HS-27A (cell line): ENCODE measurements at regions not wholly inside any gene's neighbourhood (a gene's known extent, or its start where the extent isn't known, plus 50 kb on each side); places are given as distances from the start of the nearest gene placed in this dataset.
"Not testable (repeated sequence)": the region's sequence is repeated elsewhere in the genome, so short reads cannot be mapped to it uniquely, and the experiment has no call there.

Source experiments
- DNase-seq: peaks from one replicate; pipeline ENCODE4 v3.0.0-alpha.2; 2012; ENCODE audit warnings: low read depth, missing footprints

DNA sequence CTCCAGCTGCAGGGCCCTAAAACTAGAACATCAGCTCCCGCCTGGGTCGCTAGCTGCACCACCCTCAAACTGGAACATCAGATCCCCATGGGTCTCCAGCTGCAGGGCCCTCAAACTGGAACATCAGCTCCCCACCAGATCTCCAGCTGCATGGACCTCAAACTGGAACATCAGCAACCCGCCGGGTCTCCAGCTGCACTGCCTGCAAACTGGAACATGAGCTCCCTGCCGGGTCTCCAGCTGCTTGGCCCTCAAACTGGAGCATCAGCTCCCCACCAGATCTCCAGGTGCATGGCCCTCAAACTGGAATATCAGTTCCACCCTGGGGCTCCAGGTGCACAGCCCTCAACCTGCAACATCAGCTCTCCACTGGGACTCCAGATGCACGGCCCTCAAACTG lies 82.7 kb downstream of the TFRC start:
- not testable (repeated sequence) for DNase-seq

DNA sequence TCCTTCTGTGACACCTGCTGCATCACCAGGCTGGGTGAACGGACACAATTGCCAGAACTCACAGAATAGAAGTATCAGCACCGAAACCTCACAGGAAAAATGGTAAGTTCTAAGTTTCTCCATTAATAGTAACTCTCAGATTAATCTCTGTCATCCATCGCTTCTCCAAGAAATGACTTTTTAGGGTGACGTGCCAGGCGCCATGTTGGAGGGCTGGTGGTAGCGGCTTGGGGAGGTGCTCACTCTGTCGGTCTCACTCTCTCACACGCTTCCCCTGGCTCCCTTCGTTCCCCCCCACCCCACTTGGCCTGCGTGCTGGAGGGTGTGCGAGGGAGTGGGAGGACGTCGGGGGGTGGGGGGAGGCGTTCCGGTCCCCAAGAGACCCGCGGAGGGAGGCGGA lies 85.6 kb downstream of the TFRC start:
- not testable (repeated sequence) for DNase-seq

DNA sequence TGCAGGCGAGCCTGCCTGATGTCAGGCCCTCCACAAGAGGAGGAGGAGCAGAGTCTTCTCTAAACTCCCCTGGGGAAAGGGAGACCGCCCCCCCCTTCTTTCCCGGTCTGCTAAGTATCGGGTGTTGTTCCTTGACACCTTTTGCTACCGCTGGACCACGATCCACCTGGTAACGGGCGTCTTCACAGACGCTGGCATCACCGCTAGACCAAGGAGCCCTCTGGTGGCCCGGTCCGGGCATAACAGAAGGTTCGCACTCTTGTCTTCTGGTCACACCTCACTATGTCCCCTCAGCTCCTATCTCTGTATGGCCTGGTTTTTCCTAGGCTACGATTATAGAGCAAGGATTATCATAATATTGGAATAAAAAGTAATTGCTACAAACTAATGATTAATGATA lies 86.0 kb upstream of the TNK2 start:
- not testable (repeated sequence) for DNase-seq

DNA sequence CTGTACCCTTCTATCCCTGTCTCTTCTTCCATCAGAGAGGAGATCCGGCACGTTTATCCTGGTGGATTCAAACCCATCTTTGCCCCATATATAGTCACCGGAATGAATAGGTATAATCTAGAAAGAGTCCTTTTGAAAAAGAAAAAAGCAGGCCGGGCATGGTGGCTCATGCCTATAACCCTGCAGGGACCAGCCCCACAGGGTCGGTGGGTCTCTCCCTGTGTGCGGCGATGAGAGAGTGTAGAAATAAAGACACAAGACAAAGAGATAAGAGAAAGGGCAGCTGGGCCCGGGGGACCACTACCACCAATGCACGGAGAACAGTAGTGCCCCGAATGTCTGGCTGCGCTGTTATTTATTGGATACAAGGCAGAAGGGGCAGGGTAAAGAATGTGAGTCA lies 85.3 kb upstream of the TNK2 start:
- DNase-seq = not testable (repeated sequence)

DNA sequence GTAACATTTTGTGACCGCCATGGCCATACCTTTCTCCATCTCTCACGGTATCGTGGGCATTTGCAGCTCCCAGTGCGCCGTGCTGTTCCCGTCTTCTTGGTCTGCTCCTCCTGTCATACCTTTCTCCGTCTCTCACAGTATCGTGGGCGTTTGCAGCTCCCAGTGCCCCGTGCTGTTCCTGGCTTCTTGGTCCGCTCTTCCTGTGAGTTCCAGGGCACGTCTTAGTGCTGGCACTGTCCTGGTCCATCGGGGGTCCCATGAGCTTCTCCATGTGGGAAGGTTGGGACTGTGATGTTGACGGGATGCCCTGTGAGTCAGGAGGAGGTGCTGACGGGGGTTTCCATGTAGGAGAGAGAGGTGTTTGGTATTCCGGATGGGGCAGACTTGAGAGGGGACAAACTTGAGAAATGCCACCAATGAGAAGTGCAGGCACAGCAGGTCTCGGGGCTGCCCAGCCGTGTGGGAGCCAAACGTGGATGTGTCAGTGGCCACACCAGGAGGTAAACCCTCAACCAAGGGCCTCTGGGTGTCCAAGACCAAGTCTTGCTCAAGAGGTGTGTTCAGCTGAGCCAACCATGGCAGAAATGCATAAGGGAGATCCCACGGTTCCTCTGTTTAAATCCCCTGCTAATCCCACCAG lies 84.7 kb upstream of the TNK2 start:
- DNase-seq = not testable (repeated sequence)

DNA sequence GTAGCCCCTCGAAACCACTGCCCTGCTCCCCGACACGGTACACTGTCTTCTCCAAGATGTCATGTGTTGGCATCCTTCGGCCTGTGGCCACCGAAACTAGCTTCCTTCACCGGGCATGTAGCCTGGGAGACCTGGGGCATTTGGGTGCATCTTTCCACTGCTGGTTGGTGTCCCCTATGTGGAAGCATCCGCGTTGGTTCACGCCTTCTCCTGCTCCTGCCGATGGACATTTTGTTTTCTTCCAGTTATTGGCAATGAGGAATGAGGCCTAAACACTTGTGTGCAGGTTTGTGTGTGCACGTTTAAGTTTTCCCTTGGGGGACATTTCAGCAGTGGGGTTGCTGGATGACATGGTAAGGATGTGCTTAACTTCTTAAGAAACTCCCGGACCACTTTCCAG lies 83.6 kb upstream of the TNK2 start:
- DNase-seq = not testable (repeated sequence)

DNA sequence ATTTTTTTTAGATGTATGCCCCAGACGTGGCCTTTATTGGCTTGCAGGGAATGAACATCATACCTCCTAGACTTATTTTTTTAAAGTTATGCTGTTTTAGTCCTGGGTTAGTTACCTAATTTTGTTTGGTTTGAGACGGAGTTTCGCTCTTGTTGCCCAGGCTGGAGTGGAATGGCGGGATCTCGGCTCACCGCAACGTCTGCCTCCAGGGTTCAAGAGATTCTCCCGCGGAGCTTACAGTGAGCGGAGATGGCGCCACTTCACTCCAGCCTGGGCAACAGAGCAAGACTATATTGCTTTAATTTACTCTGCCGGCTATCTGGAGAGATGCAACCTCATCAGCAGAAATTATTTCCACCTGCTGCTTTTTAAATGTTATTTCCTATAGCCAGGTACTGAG lies 82.9 kb upstream of the TNK2 start:
- not testable (repeated sequence) for DNase-seq

DNA sequence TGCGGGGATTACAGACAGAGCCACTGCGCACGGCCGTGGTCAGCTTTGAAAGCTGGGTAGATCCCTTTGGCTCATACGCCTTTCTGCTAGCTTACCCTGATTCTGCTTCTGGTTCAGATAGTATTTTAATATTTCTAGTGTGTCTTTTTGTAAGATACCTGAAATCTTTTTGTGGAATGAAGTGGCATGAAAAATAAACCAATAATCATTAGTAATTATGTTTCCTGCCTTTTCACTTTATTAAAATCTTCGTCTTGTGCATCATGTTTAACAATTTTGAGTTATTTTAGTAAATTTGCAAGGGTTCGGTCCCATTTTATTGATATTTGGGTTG lies 82.5 kb upstream of the TNK2 start:
- DNase-seq = not testable (repeated sequence)

DNA sequence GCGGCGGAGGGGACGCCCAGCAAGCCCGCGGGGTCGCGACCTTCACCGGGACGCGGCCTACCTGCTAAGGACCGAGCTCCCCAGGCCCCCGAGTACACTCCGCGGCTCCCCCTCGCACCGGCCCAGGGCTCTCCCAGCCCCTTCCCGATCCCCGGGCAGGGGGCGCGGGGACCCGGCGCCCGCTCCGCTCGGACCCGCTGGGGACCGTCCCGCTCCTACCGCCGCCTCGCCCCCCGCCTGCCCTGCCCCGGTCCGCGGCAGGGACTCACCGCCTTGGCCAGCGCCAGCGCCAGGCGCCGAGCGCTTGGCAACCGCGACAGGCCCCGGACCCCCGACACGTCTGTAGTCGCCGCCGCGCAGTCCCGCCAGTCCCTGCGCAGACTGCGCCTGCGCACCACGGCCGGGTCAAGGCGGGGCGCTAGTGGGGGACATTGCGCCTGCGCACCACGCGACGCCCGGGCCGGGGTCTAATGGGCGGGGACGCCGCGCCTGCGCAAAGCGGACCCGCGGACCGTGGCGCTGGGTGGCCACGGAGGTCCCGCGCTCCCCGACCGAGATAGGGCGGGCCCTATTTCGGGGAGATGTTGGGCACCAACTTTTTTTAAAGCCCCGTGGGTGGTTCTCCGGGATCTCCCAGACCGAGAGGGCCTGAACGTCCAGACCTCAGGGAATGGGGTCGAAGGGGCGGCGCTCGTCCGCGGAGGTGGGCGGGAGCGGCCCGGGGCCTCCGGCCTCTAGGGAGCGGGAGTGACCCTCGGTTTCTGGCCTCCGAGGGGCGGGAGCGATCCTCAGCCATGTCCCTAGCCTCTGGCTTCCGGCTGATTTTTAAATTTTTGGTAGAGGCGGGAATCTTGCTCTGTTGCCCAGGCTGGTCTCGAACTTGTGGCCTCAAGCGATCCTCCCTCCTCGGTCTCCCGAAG lies 81.8 kb upstream of the TNK2 start:
- peak; percentile 47 for DNase-seq

DNA sequence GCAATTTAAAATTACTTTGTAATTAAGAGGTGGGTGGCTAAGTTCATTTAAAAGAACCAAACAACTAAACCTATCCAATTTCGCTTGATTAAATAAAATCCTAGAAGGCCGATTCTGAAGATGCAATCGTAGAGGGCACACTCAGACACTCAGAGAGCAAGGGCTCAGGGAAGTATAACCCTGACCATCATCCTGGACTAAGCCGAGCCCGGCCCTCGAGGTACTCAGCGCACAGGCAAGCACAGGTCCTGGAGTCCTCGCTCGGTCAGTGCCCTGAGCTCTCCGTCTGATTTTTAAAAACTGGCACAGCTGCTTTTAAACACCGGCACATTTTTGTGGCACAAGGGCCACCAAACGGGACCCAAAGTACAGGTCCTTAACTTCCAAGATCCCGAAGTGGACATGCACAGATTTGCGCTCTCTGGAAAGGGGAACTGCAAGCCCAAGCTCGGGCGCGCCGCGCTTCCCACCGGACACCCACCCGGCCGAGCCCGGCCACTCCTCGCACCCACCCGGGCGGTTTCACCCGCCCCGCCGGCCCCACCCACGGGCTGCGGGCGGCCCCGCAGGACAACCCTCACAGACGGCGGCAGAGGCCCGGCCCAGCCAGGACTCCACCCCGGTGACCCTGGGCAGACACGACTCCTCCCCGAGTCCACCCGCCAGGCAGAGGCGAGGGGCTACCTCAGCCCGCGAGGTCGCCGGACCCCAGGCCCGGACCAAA lies 81.0 kb upstream of the TNK2 start:
- not testable (repeated sequence) for DNase-seq

DNA sequence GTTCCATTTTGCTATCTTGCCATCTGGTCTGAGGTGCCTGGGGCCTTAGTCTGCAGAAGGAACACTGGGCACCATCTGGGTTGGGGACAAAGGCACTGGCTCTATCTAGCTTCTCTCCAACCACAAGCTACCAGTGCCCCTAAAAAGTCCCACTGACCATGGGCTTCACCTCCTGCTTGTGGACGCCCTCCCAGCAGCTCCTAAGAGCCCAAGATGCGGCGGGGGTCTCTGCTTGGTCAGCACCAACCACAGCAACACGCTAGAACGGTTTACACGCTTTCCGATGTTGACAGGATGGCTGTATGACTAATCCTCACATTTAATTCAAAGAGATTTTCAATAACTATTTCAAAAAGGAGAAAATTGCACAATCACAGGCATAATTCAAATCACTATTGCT lies 80.4 kb upstream of the TNK2 start:
- not testable (repeated sequence) for DNase-seq

DNA sequence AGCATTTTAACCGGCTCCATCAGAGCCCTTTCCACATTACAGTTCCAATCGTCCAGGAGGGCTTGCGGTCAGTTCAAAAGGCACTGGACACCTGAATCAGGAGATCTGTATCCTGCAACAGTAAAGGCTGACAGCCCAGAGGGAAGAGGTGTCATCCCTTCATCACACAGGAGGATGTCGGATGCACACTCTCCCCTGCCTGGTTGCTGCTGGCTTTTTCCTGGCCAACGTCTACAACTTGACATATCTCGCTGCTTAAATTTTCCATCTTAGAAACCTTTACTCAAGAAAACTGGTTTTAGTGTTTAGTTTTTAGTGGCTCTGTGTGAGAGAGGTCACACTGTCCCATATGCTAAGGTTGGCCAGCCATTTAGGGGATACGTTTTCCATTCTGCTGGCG lies 78.7 kb upstream of the TNK2 start:
- DNase-seq = not testable (repeated sequence)

DNA sequence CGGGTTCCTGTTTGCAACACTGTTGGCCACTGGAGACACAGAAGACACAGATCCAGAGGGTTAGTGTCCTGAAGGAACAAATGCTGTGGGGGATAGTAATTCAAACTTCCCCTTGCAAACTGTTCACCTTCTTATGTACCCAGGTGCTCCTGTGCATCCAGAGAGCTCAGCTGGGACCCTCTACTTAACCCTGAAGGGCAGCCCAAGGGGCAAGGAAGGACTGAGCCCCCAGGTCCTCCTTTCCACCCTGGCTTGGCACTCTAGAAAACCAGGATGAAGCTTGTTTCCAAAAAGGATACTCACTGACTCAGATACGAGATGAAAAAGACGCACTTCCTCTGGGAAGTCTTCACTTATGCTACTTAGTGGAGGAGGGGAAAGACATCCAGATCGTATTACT lies 78.2 kb upstream of the TNK2 start:
- not testable (repeated sequence) for DNase-seq

DNA sequence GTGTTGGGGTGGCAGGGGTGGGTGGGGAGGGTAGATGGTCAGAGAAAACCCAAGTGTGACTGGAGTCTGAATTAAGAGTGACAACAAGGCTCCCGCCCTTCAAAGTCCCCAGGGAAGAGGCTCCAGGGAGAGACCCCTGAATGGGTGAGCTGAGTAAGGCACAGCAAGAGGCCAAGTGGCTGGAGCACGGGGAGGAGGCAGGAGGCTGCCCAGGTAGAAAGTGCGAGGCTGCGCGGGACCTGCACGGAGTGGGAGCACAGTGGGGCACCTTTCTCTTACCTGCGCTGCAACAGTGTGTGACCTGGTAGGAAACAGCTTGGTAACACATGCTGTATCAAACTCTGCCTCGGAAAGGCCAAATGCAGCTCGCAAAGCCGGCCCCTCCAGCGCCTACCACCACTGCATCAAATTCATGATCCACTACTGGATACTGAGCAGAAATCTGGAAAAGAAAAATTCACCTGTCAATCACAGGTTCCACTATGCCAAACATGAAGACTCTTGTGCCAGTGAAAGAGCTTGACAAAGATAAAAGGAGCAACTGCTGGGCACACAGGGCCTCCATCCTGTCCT lies 77.1 kb upstream of the TNK2 start:
- DNase-seq = not testable (repeated sequence)

DNA sequence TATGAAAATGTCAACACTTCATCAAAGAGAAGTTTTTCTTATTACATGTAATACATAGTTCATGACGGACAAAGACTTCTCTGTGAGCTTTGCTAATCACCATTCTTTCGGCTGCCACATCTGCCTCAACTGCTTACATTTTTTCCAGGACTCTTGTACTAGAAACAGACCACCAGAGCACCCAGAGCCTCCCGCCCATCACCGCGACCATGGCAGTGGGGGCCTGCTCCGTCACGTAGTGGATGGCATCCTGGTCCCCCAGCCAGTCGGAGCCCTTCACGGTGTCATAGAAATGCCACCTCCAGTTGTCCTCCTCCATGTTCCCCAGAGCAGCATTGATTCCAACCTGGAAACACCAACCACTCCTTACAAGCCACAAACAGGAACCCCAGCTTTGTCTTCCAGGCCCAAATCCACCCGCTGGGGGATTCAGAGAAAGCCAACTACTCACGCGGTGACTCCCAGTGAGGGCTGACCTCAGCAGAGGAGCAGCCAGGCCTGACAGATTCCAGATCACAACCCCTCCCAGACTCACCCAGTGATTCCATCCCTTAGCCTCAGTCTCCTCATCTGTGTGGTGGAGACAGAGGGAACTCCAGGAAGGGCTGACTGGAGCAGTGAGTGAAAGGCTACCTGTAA lies 76.2 kb upstream of the TNK2 start:
- not testable (repeated sequence) for DNase-seq

DNA sequence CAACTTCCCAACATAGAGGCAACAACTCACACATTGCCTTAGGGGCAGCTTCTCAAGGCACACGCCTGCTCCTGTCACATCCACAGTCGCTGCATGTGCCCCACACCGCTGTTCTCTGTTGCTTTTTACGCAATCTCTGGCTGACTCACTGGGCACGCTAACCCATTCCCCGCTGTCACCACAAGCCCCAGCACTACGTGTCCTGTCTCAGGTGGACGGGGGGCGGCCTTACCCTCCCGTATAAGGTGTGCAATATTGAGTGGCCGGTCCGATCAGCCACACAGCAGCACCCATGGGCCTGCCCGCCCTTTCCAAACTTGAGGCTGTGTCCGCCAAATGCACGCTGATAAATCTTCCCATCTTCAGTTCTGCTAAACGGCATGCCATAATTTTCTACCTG lies 75.5 kb upstream of the TNK2 start:
- not testable (repeated sequence) for DNase-seq

DNA sequence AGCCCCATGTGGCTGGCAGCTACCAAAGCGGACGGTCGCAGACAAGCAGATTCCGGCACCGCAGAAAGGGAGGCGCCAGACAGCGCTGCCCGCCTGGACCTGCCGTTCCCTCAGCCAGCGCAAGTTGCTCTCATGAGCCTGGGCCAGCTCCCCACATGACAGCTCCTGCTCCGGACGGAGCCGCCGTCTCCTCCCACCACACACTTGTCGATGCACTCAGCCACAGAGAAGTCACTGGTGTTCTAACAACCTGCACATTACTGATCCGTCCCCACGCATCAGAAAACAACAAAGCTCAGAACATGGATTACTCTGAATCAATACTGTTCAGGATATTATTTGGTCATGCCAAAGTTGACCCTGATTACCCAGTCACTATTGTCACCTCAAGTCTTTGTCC lies 74.4 kb upstream of the TNK2 start:
- not testable (repeated sequence) for DNase-seq

DNA sequence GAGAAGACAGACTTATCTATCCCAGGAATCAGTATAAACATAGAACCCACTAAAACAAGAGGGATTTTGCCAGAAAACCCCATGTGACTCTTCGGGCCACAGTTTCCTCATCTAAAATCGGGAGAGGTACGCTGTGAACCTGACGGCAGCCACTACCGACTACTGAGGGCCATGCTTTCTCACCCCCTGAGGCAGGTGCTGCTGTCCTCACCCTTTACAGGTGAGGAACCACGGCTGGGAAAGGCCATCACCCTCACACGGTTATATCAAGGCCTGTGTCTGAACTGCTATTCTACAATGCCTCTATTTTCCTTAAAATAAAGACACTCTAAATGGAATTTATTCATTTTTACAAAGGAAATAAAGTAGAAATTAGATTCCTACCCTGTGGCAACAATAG lies 73.4 kb upstream of the TNK2 start:
- not testable (repeated sequence) for DNase-seq

DNA sequence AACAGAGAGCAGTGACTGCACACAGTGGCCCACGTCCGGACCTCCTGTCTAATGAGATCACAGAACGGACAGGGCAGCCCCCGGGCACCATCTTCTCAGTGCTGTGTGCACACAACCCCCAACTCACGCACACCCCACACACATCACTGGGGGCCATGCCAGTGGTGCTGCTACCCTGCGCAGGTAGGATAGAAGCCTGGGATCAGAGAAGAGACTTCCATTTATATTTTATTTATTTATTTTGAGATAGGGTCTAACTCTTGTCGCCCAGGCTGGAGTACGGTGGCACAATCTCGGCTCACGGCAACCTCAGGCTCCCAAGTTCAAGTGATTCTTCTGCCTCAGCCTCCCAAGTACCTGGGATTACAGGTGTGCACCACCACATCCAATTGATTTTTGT lies 71.5 kb upstream of the TNK2 start:
- DNase-seq = not testable (repeated sequence)

DNA sequence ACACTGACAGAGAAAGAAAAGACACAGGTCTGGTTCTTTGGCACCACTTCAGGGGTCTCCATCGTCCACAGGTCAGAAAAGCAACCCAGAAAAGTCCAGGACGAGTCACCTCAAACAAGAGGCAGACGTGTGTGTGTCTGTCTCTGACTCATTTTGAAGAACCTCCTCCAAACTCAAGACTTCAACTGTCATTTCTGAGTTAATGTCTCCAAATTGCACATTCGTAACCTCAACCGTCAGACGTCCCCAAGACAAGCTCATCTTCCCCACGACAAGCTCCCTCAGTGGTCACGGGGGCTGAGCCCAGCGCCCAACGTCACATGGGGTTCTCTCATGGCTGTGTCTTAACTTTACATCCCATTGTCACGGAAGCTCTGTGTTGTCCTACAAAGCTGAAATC lies 70.2 kb upstream of the TNK2 start:
- DNase-seq = not testable (repeated sequence)

DNA sequence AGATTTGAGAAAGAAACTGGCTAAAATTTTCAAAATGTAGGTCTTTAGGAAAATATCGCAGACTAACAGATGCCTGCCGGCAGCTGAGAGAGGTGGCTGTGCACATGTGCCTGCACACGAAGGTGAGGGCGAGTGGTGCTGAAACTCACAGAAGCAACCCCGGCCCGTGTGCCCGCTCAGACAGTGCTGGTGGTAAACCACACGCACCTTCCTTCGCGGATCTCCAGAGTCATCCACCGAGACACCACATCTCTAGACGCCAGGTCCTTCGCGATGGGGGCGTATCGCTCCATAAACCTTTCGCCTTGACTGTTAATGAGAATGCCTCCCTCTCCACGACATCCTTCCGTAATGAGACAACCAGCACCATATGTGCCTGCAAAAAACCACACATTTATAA lies 68.5 kb upstream of the TNK2 start:
- not testable (repeated sequence) for DNase-seq

DNA sequence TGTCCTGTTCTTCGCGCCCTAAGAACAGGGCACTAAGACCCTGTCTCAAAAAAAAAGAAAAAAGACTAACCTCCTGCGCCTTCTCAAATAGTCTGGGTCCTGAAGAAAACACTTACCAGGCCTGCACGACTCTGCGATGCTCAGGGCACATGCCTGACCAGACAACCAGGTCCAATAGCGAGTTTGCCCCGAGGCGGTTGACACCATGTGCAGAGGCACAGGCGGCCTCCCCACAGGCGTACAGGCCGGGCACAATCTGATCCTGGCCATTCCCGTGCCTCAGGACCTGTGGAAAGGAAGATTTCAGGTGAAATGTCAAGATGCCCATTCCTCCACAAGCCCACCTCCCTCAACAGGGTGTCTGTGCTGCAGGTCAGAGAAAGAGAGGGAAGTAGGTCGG lies 65.9 kb upstream of the TNK2 start:
- not testable (repeated sequence) for DNase-seq
